Medulla oblongata (tissue), 1 donor: ENCODE measurements at regions not wholly inside any gene's neighbourhood (a gene's known extent, or its start where the extent isn't known, plus 50 kb on each side); places are given as distances from the start of the nearest gene placed in this dataset.
A peak's percentile ranks its signal among the peaks of the same experiment; 100 is the strongest.
"Not testable (repeated sequence)": the region's sequence is repeated elsewhere in the genome, so short reads cannot be mapped to it uniquely, and the experiment has no call there.

Experiments
- DNase-seq: peaks from one replicate; pipeline ENCODE4 v3.0.0-alpha.2; 2015; ENCODE audit errors: extremely low spot score

- DNase-seq = no peak
These were observed 142.2 kb upstream of the DDHD1 start for GRCh38 chr14:53295372-53295771.

- DNase-seq = no peak
These were observed 133.2 kb upstream of the DDHD1 start for GRCh38 chr14:53286301-53286700.

GRCh38 chr14:53285821-53286220 is 132.7 kb upstream of the DDHD1 start:
- DNase-seq = no peak

- no peak for DNase-seq
These were observed 131.9 kb upstream of the DDHD1 start for GRCh38 chr14:53285064-53285463.

DNA sequence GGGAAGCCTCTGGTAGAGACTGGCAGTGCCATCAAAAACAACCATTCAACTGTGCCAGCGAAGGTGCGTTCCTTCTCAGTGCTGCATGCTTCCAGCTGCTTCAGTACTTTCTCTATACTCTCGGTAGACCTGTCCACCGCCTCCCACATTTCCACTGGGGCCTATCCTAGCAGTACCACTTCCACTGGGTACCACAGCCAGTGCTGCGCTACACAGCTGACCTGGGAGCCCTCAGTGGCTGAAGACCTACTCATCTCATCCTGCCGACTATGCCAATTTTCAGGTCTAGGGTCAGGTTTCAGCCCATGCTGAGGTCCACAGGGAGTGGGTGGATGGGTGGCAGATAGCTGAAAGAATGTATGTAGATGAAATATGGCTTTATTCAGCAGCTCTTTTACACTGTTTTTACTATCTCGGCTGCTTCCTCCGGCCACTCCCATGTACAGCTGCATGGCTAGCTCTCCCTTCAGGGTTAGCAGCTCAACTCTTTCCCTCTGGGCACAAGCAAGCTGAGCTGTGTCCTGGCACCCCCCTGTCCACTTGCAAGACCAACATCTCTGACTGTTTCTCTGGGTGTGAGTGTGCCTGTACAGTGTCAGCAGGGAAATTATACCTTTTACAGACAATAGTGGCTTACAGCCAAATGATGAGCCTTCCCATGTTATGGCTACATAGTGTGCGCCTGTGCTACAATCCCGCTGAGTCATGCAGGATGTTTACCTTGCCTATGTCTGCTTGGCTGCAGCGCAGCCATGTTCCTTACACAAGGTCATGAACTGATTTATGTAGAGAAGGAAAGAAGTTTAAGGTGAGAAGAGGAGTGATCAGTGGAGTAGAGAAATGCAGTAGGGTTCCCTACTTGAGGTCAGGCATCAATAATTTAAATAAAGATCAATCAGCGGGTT is 125.7 kb upstream of the DDHD1 start:
- DNase-seq = no peak

- no peak for DNase-seq
These were observed 120.5 kb upstream of the DDHD1 start for GRCh38 chr14:53273671-53274072.

GRCh38 chr14:53265025-53265424 is 111.9 kb upstream of the DDHD1 start:
- DNase-seq = no peak

DNA sequence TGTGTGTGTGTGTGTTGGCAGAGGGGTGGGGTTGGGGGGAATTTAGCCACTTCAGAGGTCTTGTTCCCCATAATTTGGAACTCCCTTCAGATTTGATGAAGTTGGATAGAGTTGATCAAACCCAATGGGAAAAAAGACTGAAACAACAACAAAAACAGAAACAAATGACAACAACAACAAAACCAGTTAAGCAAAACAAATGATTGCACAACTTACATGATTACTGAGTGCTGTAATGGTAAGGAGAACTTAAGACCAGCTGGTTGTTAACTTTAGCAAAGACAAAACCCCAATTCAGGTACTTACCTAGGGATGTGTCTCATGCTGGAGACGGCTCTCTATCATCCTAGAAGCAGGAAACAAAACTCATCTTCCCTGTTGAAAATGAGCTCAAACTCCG is 107.8 kb upstream of the DDHD1 start:
- no peak for DNase-seq

GRCh38 chr14:53260286-53260685 is 107.2 kb upstream of the DDHD1 start:
- DNase-seq = no peak

- no peak for DNase-seq
These were observed 99.0 kb upstream of the DDHD1 start for GRCh38 chr14:53252141-53252540.

GRCh38 chr14:53249059-53249458 is 95.9 kb upstream of the DDHD1 start:
- no peak for DNase-seq

DNA sequence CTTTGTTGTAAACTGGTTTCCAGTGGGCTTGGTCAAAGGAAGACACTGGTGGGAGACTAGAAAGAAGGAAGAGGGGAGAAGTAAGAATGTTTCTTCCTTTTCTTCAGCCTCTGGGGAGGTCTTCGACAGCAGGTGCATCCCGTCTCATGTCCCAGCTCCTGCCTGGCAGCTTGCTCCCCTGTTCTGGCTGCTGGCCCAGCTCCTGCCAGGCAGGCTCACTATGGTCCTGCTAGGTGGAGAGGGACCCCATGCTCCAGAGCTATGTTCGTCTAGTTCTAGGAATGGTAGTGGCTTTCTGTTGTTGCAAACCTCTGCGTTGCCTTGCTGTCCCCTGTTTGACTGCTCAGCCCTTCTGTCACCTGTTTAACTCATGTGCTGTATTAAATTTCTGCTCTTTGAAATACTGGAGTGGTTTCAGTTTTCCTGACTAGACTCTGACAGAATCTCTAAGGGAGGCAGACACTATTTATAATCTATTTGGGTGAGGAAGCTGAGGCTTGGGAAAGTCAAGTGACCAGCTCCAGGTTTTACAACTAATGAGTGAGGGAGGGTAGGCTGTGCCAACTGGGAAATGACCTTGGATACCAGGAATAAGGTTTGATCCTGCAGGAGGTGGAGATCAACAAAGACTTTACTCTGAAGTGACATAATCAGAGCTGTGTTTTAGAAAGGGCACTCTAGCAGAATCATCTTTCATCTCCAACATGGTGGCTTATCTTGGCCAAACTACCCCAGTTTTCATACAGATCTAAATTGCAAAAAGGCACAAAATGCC is 94.7 kb upstream of the DDHD1 start:
- DNase-seq = no peak

DNA sequence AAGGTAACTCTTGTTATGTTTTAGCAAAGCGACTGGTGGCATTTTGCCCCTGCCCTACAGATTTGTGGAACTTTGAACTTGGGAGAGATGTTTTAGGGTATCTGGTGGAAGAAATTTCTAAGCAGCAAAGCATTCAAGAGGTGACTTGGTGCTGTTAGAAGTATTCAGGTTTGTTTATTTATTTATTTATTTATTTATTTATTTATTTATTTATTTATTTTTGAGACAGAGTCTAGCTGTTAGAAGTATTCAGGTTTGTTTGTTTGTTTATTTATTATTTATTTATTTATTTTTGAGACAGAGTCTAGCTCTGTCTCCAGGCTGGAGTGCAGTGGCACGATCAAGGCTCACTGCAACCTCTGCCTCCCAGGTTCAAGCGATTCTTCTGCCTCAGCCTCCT is 89.8 kb upstream of the DDHD1 start:
- DNase-seq = not testable (repeated sequence)

DNA sequence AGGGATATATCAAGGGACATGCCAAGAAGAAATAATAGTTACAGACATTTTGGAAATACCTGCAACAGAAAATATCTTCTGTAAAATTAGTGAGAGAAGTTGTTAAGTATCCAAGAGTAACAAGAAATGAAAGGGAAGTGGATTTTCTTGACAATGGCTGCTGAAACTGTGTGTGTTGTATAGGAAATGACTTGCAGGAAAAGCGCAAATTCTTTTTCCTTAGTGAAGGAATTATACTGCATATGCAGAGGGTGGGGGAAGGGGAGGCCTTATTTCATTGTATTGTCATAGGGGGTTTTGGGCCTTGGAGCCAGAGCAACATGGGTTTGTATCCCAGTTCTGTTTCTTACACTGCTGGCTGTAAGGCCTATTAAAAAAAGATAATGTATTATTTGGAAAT is 84.4 kb upstream of the DDHD1 start:
- no peak for DNase-seq

GRCh38 chr14:53236708-53237107 is 83.6 kb upstream of the DDHD1 start:
- DNase-seq = no peak

- no peak for DNase-seq
These were observed 78.0 kb upstream of the DDHD1 start for GRCh38 chr14:53231171-53231570.

DNA sequence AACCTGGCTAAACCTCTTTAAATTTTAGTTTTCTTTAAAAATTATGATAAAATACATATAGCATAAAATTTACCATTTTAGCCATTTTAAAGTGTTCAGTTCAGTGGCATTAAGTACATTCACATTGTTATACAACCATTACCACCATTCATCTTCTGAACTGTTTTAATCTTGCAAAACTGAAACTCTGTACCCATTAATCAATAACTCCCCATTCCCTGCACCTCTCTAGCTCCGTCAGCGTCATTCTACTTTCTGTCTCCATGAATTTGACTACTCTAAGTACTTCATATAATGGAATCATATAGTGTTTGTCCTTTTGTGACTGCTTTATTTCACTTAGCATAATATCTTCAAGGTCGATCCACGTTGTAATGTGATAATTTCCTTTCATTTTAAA is 75.8 kb upstream of the DDHD1 start:
- DNase-seq = no peak

GRCh38 chr14:53227154-53227718 is 74.1 kb upstream of the DDHD1 start:
- no peak for DNase-seq

GRCh38 chr14:53226553-53226952 is 73.4 kb upstream of the DDHD1 start:
- no peak for DNase-seq

DNA sequence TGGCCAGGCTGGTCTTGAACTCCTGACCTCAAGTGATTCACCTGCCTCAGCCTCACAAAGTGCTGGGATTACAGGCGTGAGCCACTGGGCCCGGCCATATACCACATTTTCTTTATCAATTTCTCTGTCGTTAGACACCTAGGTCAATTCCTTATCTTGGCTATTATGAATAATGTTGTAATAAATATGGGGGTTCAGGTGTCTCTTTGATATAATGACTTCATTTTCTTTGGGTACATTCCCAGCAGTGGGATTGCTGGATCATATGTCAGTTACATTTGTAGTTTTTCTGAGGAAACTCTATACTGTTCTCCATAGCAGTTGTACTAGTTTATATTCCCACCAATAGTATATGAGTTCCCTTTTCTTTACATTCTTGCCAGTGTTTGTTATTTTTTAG is 67.8 kb upstream of the DDHD1 start:
- DNase-seq = no peak

- no peak for DNase-seq
These were observed 65.0 kb upstream of the DDHD1 start for GRCh38 chr14:53218161-53218560.

DNA sequence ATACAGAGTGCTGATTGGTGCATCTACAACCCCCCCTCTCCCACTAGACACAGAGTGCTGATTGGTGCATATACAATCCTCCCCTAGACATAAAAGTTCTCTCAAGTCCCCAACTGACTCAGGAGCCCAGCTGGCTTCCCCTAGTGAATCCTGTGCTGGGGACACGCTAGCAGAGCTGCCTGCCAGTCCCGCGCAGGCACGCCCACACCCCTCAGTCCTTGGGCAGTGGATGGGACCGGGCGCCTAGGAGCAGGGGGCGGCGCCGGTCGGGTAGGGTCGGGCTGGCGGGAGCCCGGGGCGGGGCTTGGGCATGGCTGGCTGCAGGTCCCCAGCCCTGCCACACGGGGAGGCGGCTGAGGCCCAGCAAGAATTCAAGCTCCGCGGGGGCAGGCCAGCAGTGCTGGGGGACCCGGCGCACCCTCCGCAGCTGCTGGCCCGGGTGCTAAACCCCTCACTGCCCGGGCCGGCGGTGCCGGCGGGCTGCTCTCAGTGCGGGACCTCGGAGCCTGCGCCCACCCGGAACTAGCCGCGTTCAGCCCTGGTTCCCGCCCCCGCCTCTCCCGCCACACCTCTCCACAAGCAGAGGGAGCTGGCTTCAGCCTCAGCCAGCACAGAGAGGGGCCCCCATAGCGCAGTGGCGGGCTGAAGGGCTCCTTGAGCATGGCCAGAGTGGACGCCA is 64.3 kb upstream of the DDHD1 start:
- DNase-seq = peak; percentile 49
